Breast epithelium (tissue), 4 donors: ENCODE measurements at regions not wholly inside any gene's neighbourhood (a gene's known extent, or its start where the extent isn't known, plus 50 kb on each side); places are given as distances from the start of the nearest gene placed in this dataset.

Experiments
- DNase-seq, 2 donors: peaks; one replicate each; pipeline ENCODE4 v3.0.0-alpha.2; 2019; ENCODE audit warnings: low spot score in 2 of 2
- H3K27ac ChIP-seq, 2 donors: fragments of 200-600 bp; sonication (generic) in 1 of 2; one replicate each; pipeline ENCODE4 v1.5.1; 2016 to 2019; ENCODE audit warnings: mild to moderate bottlenecking in 1 of 2
- H3K27me3 ChIP-seq, 2 donors: fragments of 200-600 bp; sonication (generic) in 1 of 2; one replicate each; pipeline versions ENCODE4 v1.5.1 to v1.6.0; 2017 to 2019; ENCODE audit warnings: control low read depth in 1 of 2, mild to moderate bottlenecking in 1 of 2
- H3K36me3 ChIP-seq: fragments of 200-600 bp; one replicate; pipeline ENCODE4 v1.5.1; 2019
- H3K4me1 ChIP-seq, 2 donors: fragments of 200-600 bp; sonication (generic); one replicate each; pipeline ENCODE4 v1.5.1; 2016 to 2019; ENCODE audit warnings: control low read depth in 1 of 2
- H3K4me3 ChIP-seq, 3 donors: fragments of 200-600 bp; sonication (generic); 1 replicate in 2 of 3; 2 replicates in 1 of 3; pipeline ENCODE4 v1.5.1; 2016 to 2019; ENCODE audit warnings: mild to moderate bottlenecking in 3 of 3, moderate library complexity in 2 of 3
- H3K9me3 ChIP-seq, 2 donors: fragments of 200-600 bp; sonication (generic) in 1 of 2; one replicate each; pipeline ENCODE4 v1.5.1; 2016 to 2019; ENCODE audit warnings: control low read depth in 1 of 2
- CTCF ChIP-seq, 3 donors: fragments of 450-650 bp; IDR thresholded peaks; one replicate each; pipeline ENCODE4 v1.5.1; 2016 to 2017; ENCODE audit warnings: antibody characterized with exemption in 3 of 3, mild to moderate bottlenecking in 3 of 3, moderate library complexity in 3 of 3
- POLR2A ChIP-seq: fragments of 450-650 bp; IDR thresholded peaks from one replicate; pipeline ENCODE4 v1.6.1; 2016; ENCODE audit warnings: antibody characterized with exemption, mild to moderate bottlenecking, moderate library complexity
- POLR2AphosphoS5 ChIP-seq, 3 donors: sonication (generic); formaldehyde crosslinking; IDR thresholded peaks; one replicate each; pipeline ENCODE4 v1.6.1; 2017; ENCODE audit warnings: antibody characterized with exemption in 3 of 3
- intact Hi-C: fragments of 100-400 bp; cut with DNase I; formaldehyde crosslinking; loops from one replicate; pipeline ENCODE4 v1.15.1; 2023; ENCODE audit warnings: low total_unique reads

- intact Hi-C loops: no loop called here
- no peaks in the 10 kb centered on the region for H3K9me3 ChIP-seq
- no peaks in the 10 kb centered on the region for H3K36me3 ChIP-seq
- H3K27me3 ChIP-seq: peaks cover 0 to 65% of the 10 kb centered on the region in 2 donors
- TF ChIP-seq CTCF (IDR thresholded peaks at IDR 0.05) (no peak), POLR2AphosphoS5 (IDR thresholded peaks at IDR 0.05) (no peak), POLR2A (no peak)
- no peak for DNase-seq
- H3K4me1 ChIP-seq: no peaks in the 10 kb centered on the region
- no peak overlapping the region for H3K4me3 ChIP-seq
- no peak overlapping the region for H3K27ac ChIP-seq
Measured at GRCh38 chrX:69366183-69366582, 137.9 kb upstream of the NALF2 start.

GRCh38 chrX:69365755-69366154 lies 138.4 kb upstream of the NALF2 start:
- TF ChIP-seq POLR2A (no peak), CTCF (IDR thresholded peaks at IDR 0.05) (no peak), POLR2AphosphoS5 (IDR thresholded peaks at IDR 0.05) (no peak)
- intact Hi-C loops: no loop called here
- Histone ChIP-seq H3K9me3 (no peaks in the 10 kb centered on the region), H3K36me3 (no peaks in the 10 kb centered on the region), H3K27me3 (peaks cover 0 to 64% of the 10 kb centered on the region in 2 donors), H3K27ac (no peak overlapping the region), H3K4me3 (no peak overlapping the region), H3K4me1 (no peaks in the 10 kb centered on the region)
- no peak for DNase-seq

GRCh38 chrX:69365349-69365748 lies 138.8 kb upstream of the NALF2 start:
- H3K27me3 ChIP-seq: peaks cover 0 to 68% of the 10 kb centered on the region in 2 donors
- no peak overlapping the region for H3K27ac ChIP-seq
- no peak for DNase-seq
- no peak overlapping the region for H3K4me3 ChIP-seq
- H3K9me3 ChIP-seq: no peaks in the 10 kb centered on the region
- H3K4me1 ChIP-seq: no peaks in the 10 kb centered on the region
- no peak for TF ChIP-seq POLR2A
- TF ChIP-seq POLR2AphosphoS5 (IDR thresholded peaks at IDR 0.05): no peak
- TF ChIP-seq CTCF (IDR thresholded peaks at IDR 0.05): no peak
- intact Hi-C loops: no loop called here
- H3K36me3 ChIP-seq: no peaks in the 10 kb centered on the region

- Histone ChIP-seq H3K36me3 (no peaks in the 10 kb centered on the region), H3K9me3 (no peaks in the 10 kb centered on the region), H3K4me1 (no peaks in the 10 kb centered on the region), H3K27me3 (peaks cover 0 to 77% of the 10 kb centered on the region in 2 donors), H3K4me3 (no peak overlapping the region), H3K27ac (peak overlapping the region in 1 of 2 donors; percentile 52)
- no peak for TF ChIP-seq CTCF (IDR thresholded peaks at IDR 0.05)
- TF ChIP-seq POLR2A: no peak
- TF ChIP-seq POLR2AphosphoS5 (IDR thresholded peaks at IDR 0.05): no peak
- intact Hi-C loops: no loop called here
- no peak for DNase-seq
Measured at GRCh38 chrX:69362856-69363255, 141.3 kb upstream of the NALF2 start.

GRCh38 chrX:69362354-69362753 lies 141.8 kb upstream of the NALF2 start:
- Histone ChIP-seq H3K9me3 (no peaks in the 10 kb centered on the region), H3K27ac (peak overlapping the region in 1 of 2 donors; percentile 52), H3K36me3 (no peaks in the 10 kb centered on the region), H3K4me1 (no peaks in the 10 kb centered on the region), H3K27me3 (peaks cover 0 to 76% of the 10 kb centered on the region in 2 donors), H3K4me3 (no peak overlapping the region)
- intact Hi-C loops: no loop called here
- no peak for DNase-seq
- no peak for TF ChIP-seq CTCF (IDR thresholded peaks at IDR 0.05)
